H1 (cell line): ENCODE measurements at regions not wholly inside any gene's neighbourhood (a gene's known extent, or its start where the extent isn't known, plus 50 kb on each side); places are given as distances from the start of the nearest gene placed in this dataset.

Experiments
- CHD2 ChIP-seq: IDR thresholded peaks from 2 replicates; pipeline ENCODE4 v1.6.1; 2012; ENCODE audit warnings: low read length, improper control_type of control experiment
- CREB1 ChIP-seq: IDR thresholded peaks from 2 replicates; pipeline ENCODE4 v1.6.1; 2012; ENCODE audit warnings: inconsistent platforms
- EP300 ChIP-seq, 2 experiments: IDR thresholded peaks; 1 replicate in 1 of 2; 2 replicates in 1 of 2; pipeline ENCODE4 v1.6.1; 2011 to 2012; ENCODE audit warnings: low read depth in 2 of 2, low read length in 2 of 2, mild to moderate bottlenecking in 2 of 2, borderline replicate concordance in 1 of 2, inconsistent platforms in 1 of 2, moderate library complexity in 1 of 2
- KDM4A ChIP-seq: IDR thresholded peaks from one replicate; pipeline ENCODE4 v1.7.1; 2012; ENCODE audit warnings: low read depth, mild to moderate bottlenecking, moderate library complexity, low read length, inconsistent platforms; ENCODE audit not compliant: severe bottlenecking
- NRF1 ChIP-seq: IDR thresholded peaks from 2 replicates; pipeline ENCODE4 v1.6.1; 2011; ENCODE audit warnings: mild to moderate bottlenecking, low read depth, low read length, improper control_type of control experiment
- POLR2A ChIP-seq, 2 experiments: IDR thresholded peaks; 1 replicate in 1 of 2; 2 replicates in 1 of 2; pipeline ENCODE4 v1.6.1; 2011; ENCODE audit warnings: low read depth in 2 of 2, low read length in 2 of 2, mild to moderate bottlenecking in 2 of 2; ENCODE audit errors: control extremely low read depth in 1 of 2
- RBBP5 ChIP-seq: IDR thresholded peaks from 2 replicates; pipeline ENCODE4 v1.7.1; 2012; ENCODE audit warnings: low read depth, mild to moderate bottlenecking, inconsistent platforms, low read length, moderate library complexity, borderline replicate concordance
- RNF2 ChIP-seq: fragments of 200-900, 300-1000 bp; sonication (generic); IDR thresholded peaks from 2 replicates; pipeline ENCODE4 v1.7.1; 2016; ENCODE audit warnings: borderline replicate concordance, low read depth, mild to moderate bottlenecking, antibody characterized with exemption, low read length; ENCODE audit not compliant: poor library complexity, severe bottlenecking; ENCODE audit errors: missing control alignments
- SAP30 ChIP-seq: fragments of 300-600 bp; sonication (generic); IDR thresholded peaks from 2 replicates; pipeline ENCODE4 v1.7.1; 2012; ENCODE audit warnings: low read length, moderate library complexity, mild to moderate bottlenecking, inconsistent platforms; ENCODE audit not compliant: insufficient read depth, insufficient replicate concordance
- SIN3A ChIP-seq, 2 experiments: IDR thresholded peaks in 1 of 2; conservative IDR thresholded peaks in 1 of 2; 2 replicates each; pipeline ENCODE4 v1.6.1; 2011 to 2012; ENCODE audit warnings: low read length in 2 of 2, improper control_type of control experiment in 1 of 2, low read depth in 1 of 2, mild to moderate bottlenecking in 1 of 2
- SP2 ChIP-seq: IDR thresholded peaks from 2 replicates; pipeline ENCODE4 v1.6.1; 2012; ENCODE audit warnings: mild to moderate bottlenecking, low read length, inconsistent platforms
- YY1 ChIP-seq: IDR thresholded peaks from 2 replicates; pipeline ENCODE4 v1.6.1; 2011; ENCODE audit warnings: low read depth, mild to moderate bottlenecking, low read length
- TF ChIP-seq, protein P1 (sequence below): IDR thresholded peaks from 2 replicates; pipeline ENCODE4 v1.6.1; 2011; ENCODE audit warnings: low read length, improper control_type of control experiment
- TF ChIP-seq, protein P2 (sequence below): IDR thresholded peaks from 2 replicates; pipeline ENCODE4 v1.6.1; 2012; ENCODE audit warnings: inconsistent platforms
- TF ChIP-seq, protein P3 (sequence below): IDR thresholded peaks from 2 replicates; pipeline ENCODE4 v1.6.1; 2012; ENCODE audit warnings: low read length, inconsistent platforms

DNA sequence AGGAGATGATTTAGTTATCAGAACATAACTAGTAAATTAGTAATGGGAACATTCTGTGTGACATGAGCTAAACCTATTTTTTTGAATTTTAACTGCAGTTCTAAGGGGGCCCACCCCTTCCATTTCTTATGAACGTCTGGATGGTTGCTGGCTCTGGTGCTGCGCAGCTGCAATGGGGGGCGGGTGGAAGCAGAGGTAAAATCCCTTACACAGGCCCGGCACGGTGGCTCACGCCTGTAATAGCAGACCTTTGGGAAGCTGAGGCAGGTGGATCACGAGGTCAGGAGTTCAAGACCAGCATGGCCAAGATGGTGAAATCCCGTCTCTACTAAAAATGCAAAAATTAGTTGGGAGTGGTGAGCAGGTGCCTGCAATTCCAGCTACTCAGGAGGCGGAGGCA lies 151.5 kb downstream of the GALR1 start (continued):
- TF ChIP-seq SIN3A (conservative IDR thresholded peaks at IDR 0.05 in 1 of 2, IDR thresholded peaks at IDR 0.05 in 1 of 2; ENCODE audit: low read depth in 1 of 2, low read length in 2 of 2) (no peak), EP300 (IDR thresholded peaks at IDR 0.05; ENCODE audit: borderline replicate concordance in 1 of 2, low read depth in 2 of 2, low read length in 2 of 2) (no peak), SP2 (no peak), RBBP5 (no peak), RNF2 (no peak), SAP30 (no peak), POLR2A (IDR thresholded peaks at IDR 0.05; ENCODE audit: control extremely low read depth in 1 of 2, low read depth in 2 of 2, low read length in 2 of 2) (no peak), NRF1 (no peak), KDM4A (no peak), CREB1 (no peak), YY1 (no peak), CHD2 (no peak)
- TF ChIP-seq, protein P1, sequence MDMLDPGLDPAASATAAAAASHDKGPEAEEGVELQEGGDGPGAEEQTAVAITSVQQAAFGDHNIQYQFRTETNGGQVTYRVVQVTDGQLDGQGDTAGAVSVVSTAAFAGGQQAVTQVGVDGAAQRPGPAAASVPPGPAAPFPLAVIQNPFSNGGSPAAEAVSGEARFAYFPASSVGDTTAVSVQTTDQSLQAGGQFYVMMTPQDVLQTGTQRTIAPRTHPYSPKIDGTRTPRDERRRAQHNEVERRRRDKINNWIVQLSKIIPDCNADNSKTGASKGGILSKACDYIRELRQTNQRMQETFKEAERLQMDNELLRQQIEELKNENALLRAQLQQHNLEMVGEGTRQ, result no peak
- TF ChIP-seq, protein P2, sequence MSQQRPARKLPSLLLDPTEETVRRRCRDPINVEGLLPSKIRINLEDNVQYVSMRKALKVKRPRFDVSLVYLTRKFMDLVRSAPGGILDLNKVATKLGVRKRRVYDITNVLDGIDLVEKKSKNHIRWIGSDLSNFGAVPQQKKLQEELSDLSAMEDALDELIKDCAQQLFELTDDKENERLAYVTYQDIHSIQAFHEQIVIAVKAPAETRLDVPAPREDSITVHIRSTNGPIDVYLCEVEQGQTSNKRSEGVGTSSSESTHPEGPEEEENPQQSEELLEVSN, result no peak
- TF ChIP-seq, protein P3, sequence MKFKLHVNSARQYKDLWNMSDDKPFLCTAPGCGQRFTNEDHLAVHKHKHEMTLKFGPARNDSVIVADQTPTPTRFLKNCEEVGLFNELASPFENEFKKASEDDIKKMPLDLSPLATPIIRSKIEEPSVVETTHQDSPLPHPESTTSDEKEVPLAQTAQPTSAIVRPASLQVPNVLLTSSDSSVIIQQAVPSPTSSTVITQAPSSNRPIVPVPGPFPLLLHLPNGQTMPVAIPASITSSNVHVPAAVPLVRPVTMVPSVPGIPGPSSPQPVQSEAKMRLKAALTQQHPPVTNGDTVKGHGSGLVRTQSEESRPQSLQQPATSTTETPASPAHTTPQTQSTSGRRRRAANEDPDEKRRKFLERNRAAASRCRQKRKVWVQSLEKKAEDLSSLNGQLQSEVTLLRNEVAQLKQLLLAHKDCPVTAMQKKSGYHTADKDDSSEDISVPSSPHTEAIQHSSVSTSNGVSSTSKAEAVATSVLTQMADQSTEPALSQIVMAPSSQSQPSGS, result no peak
